Upper lobe of right lung (tissue), 1 donor: ENCODE measurements at regions not wholly inside any gene's neighbourhood (a gene's known extent, or its start where the extent isn't known, plus 50 kb on each side); places are given as distances from the start of the nearest gene placed in this dataset.
"Not testable (repeated sequence)": the region's sequence is repeated elsewhere in the genome, so short reads cannot be mapped to it uniquely, and the experiment has no call there.

Experiments used
- ATAC-seq: fragments of 200-7000 bp; cut with Tn5 transposase; one replicate; pipeline ENCODE4 v1.9.1; 2020; ENCODE audit warnings: mild to moderate bottlenecking, moderate library complexity
- DNase-seq: peaks from one replicate; pipeline ENCODE4 v3.0.0-alpha.2; 2020
- H3K27ac ChIP-seq: fragments of 200-600 bp; one replicate; pipeline ENCODE4 v1.8.0; 2022
- H3K27me3 ChIP-seq: fragments of 200-600 bp; one replicate; pipeline ENCODE4 v1.8.0; 2022; ENCODE audit warnings: mild to moderate bottlenecking
- H3K36me3 ChIP-seq: fragments of 200-600 bp; one replicate; pipeline ENCODE4 v1.8.0; 2022
- H3K4me1 ChIP-seq: fragments of 200-600 bp; one replicate; pipeline ENCODE4 v1.8.0; 2022
- H3K4me3 ChIP-seq: fragments of 200-600 bp; one replicate; pipeline ENCODE4 v1.8.0; 2022; ENCODE audit warnings: mild to moderate bottlenecking
- H3K9me3 ChIP-seq: fragments of 200-600 bp; one replicate; pipeline ENCODE4 v1.8.0; 2022
- CTCF ChIP-seq: fragments of 200-600 bp; IDR thresholded peaks from one replicate; pipeline ENCODE4 v1.8.0; 2022; ENCODE audit warnings: antibody characterized with exemption
- intact Hi-C: fragments of 100-400 bp; cut with DNase I; formaldehyde crosslinking; loops from one replicate; pipeline ENCODE4 v1.11.0; 2022
- donor health status: DM: no; HTN: yes; CAD: no; lungs with severe emphysema.

GRCh38 chr7:24440892-24441291 is 132.4 kb upstream of the PALS2 start:
- Histone ChIP-seq H3K9me3 (no peaks in the 10 kb centered on the region), H3K4me1 (no peaks in the 10 kb centered on the region), H3K27ac (no peak overlapping the region), H3K27me3 (no peaks in the 10 kb centered on the region), H3K4me3 (no peak overlapping the region), H3K36me3 (no peaks in the 10 kb centered on the region)
- DNase-seq, result no peak
- TF ChIP-seq CTCF, result no peak
- no peak for ATAC-seq
- intact Hi-C loops, result no loop called here

DNA sequence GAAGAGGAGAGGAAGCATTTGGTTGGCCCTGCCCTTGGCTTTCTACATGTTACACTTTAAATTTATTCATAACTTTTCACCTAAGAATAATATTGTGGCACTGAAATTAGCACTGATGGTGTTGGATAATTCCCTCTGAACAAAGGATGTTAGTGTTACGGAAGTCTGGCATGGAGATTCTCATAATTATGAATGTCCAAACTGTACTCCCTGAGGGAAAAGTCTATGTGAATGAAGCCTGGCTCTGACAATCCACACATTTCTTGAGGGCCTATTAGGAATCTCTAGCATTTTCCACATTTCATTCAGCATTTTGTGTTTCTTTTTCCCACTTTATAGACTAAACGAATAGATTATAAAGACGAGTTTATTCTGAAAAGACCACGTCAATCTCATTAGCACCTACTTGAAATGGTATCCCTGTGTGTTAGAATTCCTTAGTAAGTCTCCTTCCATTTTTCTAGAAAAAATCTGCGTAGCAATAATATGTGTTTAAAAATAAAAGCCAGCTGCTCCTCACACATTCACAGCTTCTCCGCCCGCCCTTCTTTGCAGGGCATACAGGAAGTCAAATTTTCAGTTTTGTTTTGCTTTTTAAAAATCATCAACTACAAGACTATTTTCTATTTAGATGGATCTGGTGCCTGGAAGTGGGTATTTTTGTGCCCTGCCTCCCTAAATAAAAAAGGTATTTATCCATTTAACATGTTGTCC is 131.8 kb upstream of the PALS2 start:
- DNase-seq (no peak), ATAC-seq (no peak)
- no peaks in the 10 kb centered on the region for H3K36me3 ChIP-seq
- no peak overlapping the region for H3K4me3 ChIP-seq
- intact Hi-C loops, result no loop called here
- H3K27ac ChIP-seq, result no peak overlapping the region
- H3K4me1 ChIP-seq, result no peaks in the 10 kb centered on the region
- TF ChIP-seq CTCF, result no peak
- no peaks in the 10 kb centered on the region for H3K27me3 ChIP-seq
- H3K9me3 ChIP-seq, result no peaks in the 10 kb centered on the region

- no peak for DNase-seq
- intact Hi-C loops, result no loop called here
- Histone ChIP-seq H3K27me3 (no peaks in the 10 kb centered on the region), H3K36me3 (no peaks in the 10 kb centered on the region), H3K4me1 (no peaks in the 10 kb centered on the region), H3K9me3 (no peaks in the 10 kb centered on the region), H3K4me3 (no peak overlapping the region), H3K27ac (no peak overlapping the region)
- no peak for ATAC-seq
- no peak for TF ChIP-seq CTCF
These were observed 131.0 kb upstream of the PALS2 start for GRCh38 chr7:24442170-24442777.

DNA sequence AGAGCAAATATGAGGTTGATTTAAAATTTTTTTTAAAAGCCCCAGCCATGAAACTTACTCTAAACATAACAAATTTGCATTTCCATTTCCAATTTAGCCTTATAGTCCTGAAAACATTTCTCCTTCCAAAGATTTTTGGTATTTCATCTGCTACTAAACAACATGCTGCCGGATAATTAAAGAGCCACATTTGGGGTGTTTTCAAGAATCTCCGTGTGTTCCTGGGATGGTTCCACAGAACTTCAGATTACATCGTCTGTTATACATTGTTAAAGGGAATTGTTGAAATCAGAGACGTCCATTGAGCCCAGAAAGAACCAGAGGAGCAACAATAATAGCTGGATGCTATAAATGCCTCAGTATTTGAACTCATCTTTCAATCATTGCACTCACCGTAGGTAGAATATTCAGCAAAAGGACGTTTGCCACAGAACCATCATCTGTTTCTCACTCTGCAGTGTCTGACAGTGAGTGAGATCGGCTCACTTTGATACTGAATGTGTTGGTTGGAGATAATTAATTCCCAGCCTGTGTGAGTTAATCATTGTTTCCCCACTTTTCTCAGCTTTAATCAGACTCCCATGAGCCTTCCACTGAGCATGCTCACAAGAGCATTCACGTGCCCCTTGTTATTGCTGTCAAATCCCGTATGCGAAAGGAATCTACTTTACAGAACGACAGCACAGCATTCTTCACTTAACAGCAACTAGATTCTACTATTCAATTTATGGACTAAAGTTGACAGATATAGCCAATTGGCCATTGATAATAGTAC is 128.4 kb upstream of the PALS2 start:
- H3K4me3 ChIP-seq, result no peak overlapping the region

DNA sequence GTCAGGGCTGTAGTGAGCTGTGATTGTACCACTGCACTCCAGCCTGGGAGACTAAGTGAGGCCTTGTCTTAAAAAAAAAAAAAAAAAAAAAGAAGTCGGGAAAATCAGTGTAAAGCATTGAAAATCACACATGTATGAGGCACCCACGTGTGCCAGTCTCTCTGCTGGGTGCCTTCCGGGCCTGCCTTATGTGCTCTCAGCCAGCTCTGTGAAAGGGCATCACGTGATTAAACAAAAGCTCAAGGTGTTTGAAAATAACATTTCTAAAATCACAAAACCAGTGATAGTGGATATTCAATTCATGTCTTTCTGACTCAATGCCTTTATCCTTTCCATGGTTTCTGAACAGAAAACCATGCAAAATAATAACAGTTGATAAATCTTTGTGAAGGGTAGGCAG is 125.2 kb upstream of the PALS2 start:
- H3K36me3 ChIP-seq, result no peaks in the 10 kb centered on the region
- DNase-seq, result no peak
- H3K27me3 ChIP-seq, result no peaks in the 10 kb centered on the region
- ATAC-seq, result no peak
- no peak overlapping the region for H3K27ac ChIP-seq
- H3K9me3 ChIP-seq, result no peaks in the 10 kb centered on the region
- intact Hi-C loops, result no loop called here
- no peak for TF ChIP-seq CTCF
- no peak overlapping the region for H3K4me3 ChIP-seq
- H3K4me1 ChIP-seq, result no peaks in the 10 kb centered on the region

More for the DNA sequence above, 128.4 kb upstream of the PALS2 start:
- no peaks in the 10 kb centered on the region for H3K4me1 ChIP-seq
- intact Hi-C loops, result no loop called here
- no peaks in the 10 kb centered on the region for H3K9me3 ChIP-seq
- DNase-seq (no peak), ATAC-seq (no peak)
- TF ChIP-seq CTCF, result no peak
- no peaks in the 10 kb centered on the region for H3K27me3 ChIP-seq
- H3K36me3 ChIP-seq, result no peaks in the 10 kb centered on the region
- no peak overlapping the region for H3K27ac ChIP-seq

- intact Hi-C loops, H3K27ac ChIP-seq, H3K36me3 ChIP-seq, H3K4me1 ChIP-seq, H3K9me3 ChIP-seq, H3K4me3 ChIP-seq, DNase-seq, H3K27me3 ChIP-seq, ATAC-seq: not testable (repeated sequence)
These were observed 123.8 kb upstream of the PALS2 start for GRCh38 chr7:24449416-24449815.
